Esophagus muscularis mucosa (tissue), 4 donors: ENCODE measurements at regions not wholly inside any gene's neighbourhood (a gene's known extent, or its start where the extent isn't known, plus 50 kb on each side); places are given as distances from the start of the nearest gene placed in this dataset.

ENCODE experiments used
- DNase-seq: peaks from one replicate; pipeline ENCODE4 v3.0.0-alpha.2; 2017; ENCODE audit errors: extremely low spot score
- H3K27ac ChIP-seq, 4 donors: fragments of 200-600 bp; sonication (generic); replicated peaks in 1 of 4; 1 replicate in 3 of 4; 2 replicates in 1 of 4; pipeline ENCODE4 v1.5.1; 2016 to 2019; ENCODE audit warnings: mild to moderate bottlenecking in 1 of 4
- H3K27me3 ChIP-seq, 4 donors: fragments of 200-600 bp; sonication (generic); one replicate each; pipeline versions ENCODE4 v1.5.1 to v1.6.0; 2016 to 2019
- H3K36me3 ChIP-seq, 4 donors: fragments of 200-600 bp; sonication (generic); one replicate each; pipeline ENCODE4 v1.5.1; 2016 to 2019
- H3K4me1 ChIP-seq, 4 donors: fragments of 200-600 bp; sonication (generic); one replicate each; pipeline ENCODE4 v1.5.1; 2016 to 2019
- H3K4me3 ChIP-seq, 4 donors: fragments of 200-600 bp; sonication (generic); 1 replicate in 2 of 4; 2 replicates in 2 of 4; pipeline ENCODE4 v1.5.1; 2016 to 2019; ENCODE audit warnings: mild to moderate bottlenecking in 4 of 4, moderate library complexity in 1 of 4
- H3K9me3 ChIP-seq, 4 donors: fragments of 200-600 bp; sonication (generic); 1 replicate in 3 of 4; 2 replicates in 1 of 4; pipeline ENCODE4 v1.5.1; 2016 to 2019
- EP300 ChIP-seq: sonication (generic); formaldehyde crosslinking; IDR thresholded peaks from one replicate; pipeline ENCODE4 v1.6.1; 2017; ENCODE audit warnings: antibody characterized with exemption
- POLR2A ChIP-seq: fragments of 450-650 bp; IDR thresholded peaks from one replicate; pipeline ENCODE4 v1.6.1; 2017; ENCODE audit warnings: antibody characterized with exemption, moderate library complexity, mild to moderate bottlenecking, low read depth
- POLR2AphosphoS5 ChIP-seq, 2 donors: sonication (generic); formaldehyde crosslinking; IDR thresholded peaks; one replicate each; pipeline ENCODE4 v1.6.1; 2017; ENCODE audit warnings: antibody characterized with exemption in 2 of 2
- WGBS: methylation state at CpG from one replicate; pipeline ENCODE4 v1.1.5; 2018; 5-methylcytosine and 5-hydroxymethylcytosine counted together
- intact Hi-C: fragments of 100-400 bp; cut with DNase I; formaldehyde crosslinking; loops from one replicate; pipeline ENCODE4 v1.15.1; 2023
- TF ChIP-seq, protein P1 (sequence below), 3 experiments: fragments of 200-600 bp in 2 of 3; fragments of 450-650 bp in 1 of 3; sonication (generic) in 2 of 3; IDR thresholded peaks; one replicate each; pipeline ENCODE4 v1.5.1; 2017 to 2019; ENCODE audit warnings: antibody characterized with exemption in 3 of 3, mild to moderate bottlenecking in 2 of 3, moderate library complexity in 1 of 3

DNA sequence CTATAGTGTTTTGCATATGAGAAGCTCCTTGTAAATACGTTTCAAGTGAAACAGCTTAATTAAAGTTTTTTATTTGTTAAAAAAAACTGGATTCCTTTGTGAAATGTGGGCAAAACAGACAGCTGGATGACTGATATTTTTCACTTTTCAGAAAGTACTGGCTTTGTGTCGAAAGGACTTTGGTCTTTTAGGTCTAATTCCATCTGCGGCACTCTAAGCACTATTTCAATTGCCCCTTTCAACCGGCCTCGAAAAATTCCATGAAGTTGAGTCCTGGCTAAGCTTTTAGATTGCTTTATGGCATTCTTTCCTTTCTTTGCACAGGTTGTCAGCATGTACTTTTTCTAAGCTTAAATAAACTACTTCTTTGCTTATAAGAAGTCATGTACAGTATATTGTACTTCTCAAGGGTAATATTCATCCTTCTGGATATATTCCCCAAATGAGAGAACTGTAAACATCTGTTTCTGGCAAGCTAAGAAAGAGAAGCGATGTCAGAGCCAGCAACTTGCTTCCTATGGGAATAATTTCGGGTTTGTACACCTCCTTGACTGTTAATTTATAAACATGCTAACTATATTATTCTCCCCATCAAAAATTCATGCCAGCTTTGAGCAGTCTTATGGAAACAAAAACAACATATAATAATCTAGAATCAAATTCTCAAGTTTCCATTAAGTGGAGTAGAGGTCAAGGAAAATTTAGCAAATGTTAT lies 611.3 kb downstream of the ETNK1 start:
- Histone ChIP-seq H3K4me1 (peaks cover 0 to 11% (median 8%) of the 10 kb centered on the region in 4 donors), H3K36me3 (no peaks in the 10 kb centered on the region), H3K27ac (no peak overlapping the region), H3K9me3 (no peaks in the 10 kb centered on the region), H3K4me3 (no peak overlapping the region), H3K27me3 (no peaks in the 10 kb centered on the region)
- DNase-seq: no peak
- WGBS: 42% methylated on average over 7 of the region's 7 CpGs
- TF ChIP-seq POLR2A (no peak), EP300 (no peak), POLR2AphosphoS5 (IDR thresholded peaks at IDR 0.05) (no peak)
- TF ChIP-seq, protein P1, sequence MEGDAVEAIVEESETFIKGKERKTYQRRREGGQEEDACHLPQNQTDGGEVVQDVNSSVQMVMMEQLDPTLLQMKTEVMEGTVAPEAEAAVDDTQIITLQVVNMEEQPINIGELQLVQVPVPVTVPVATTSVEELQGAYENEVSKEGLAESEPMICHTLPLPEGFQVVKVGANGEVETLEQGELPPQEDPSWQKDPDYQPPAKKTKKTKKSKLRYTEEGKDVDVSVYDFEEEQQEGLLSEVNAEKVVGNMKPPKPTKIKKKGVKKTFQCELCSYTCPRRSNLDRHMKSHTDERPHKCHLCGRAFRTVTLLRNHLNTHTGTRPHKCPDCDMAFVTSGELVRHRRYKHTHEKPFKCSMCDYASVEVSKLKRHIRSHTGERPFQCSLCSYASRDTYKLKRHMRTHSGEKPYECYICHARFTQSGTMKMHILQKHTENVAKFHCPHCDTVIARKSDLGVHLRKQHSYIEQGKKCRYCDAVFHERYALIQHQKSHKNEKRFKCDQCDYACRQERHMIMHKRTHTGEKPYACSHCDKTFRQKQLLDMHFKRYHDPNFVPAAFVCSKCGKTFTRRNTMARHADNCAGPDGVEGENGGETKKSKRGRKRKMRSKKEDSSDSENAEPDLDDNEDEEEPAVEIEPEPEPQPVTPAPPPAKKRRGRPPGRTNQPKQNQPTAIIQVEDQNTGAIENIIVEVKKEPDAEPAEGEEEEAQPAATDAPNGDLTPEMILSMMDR (IDR thresholded peaks at IDR 0.05): no peak
- intact Hi-C loops: no loop called here

- Histone ChIP-seq H3K4me3 (no peak overlapping the region), H3K9me3 (no peaks in the 10 kb centered on the region), H3K27ac (no peak overlapping the region), H3K36me3 (no peaks in the 10 kb centered on the region), H3K27me3 (no peaks in the 10 kb centered on the region), H3K4me1 (peaks cover 0 to 11% (median 8%) of the 10 kb centered on the region in 4 donors)
- intact Hi-C loops: no loop called here
- DNase-seq: no peak
- 94% methylated on average over 1 of the region's 1 CpG for WGBS
- TF ChIP-seq EP300: no peak
- TF ChIP-seq, protein P1 (IDR thresholded peaks at IDR 0.05): no peak
- no peak for TF ChIP-seq POLR2A
- no peak for TF ChIP-seq POLR2AphosphoS5 (IDR thresholded peaks at IDR 0.05)
These were observed 611.8 kb downstream of the ETNK1 start for GRCh38 chr12:23236811-23237210.

- Histone ChIP-seq H3K36me3 (no peaks in the 10 kb centered on the region), H3K9me3 (no peaks in the 10 kb centered on the region), H3K27ac (no peak overlapping the region), H3K4me3 (no peak overlapping the region), H3K4me1 (peaks cover 0 to 11% (median 8%) of the 10 kb centered on the region in 4 donors), H3K27me3 (no peaks in the 10 kb centered on the region)
- WGBS: 85% methylated on average over 3 of the region's 3 CpGs
- TF ChIP-seq POLR2A (no peak), EP300 (no peak), POLR2AphosphoS5 (IDR thresholded peaks at IDR 0.05) (no peak)
- TF ChIP-seq, protein P1 (IDR thresholded peaks at IDR 0.05): no peak
- intact Hi-C loops: no loop called here
- DNase-seq: no peak
These were observed 613.2 kb downstream of the ETNK1 start for GRCh38 chr12:23238190-23238589.

DNA sequence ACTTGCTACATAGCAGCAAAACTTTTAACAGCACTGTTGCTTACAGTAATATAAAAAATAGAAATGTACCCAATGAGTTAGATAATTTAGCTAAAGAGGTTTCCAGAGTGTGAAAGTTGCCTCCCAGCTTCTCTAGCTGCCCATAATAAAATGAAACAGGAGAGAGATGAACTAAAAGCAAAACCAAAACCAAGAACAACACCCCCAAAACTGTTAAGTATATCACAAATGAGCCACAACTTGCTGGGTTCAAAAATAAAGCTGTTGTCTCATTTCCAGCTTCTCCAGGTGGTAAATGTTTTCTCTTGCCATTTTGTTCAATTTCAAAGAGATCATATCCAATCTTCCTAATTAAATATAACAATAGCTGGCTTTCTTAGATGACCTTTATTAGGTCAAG lies 614.0 kb downstream of the ETNK1 start:
- no peak for DNase-seq
- no peaks in the 10 kb centered on the region for H3K9me3 ChIP-seq
- no peaks in the 10 kb centered on the region for H3K36me3 ChIP-seq
- H3K4me1 ChIP-seq: peaks cover 0 to 11% (median 8%) of the 10 kb centered on the region in 4 donors
- no peak overlapping the region for H3K27ac ChIP-seq
- H3K27me3 ChIP-seq: no peaks in the 10 kb centered on the region
- H3K4me3 ChIP-seq: no peak overlapping the region
- intact Hi-C loops: no loop called here
- TF ChIP-seq EP300: no peak
- no peak for TF ChIP-seq POLR2AphosphoS5 (IDR thresholded peaks at IDR 0.05)
- TF ChIP-seq, protein P1 (IDR thresholded peaks at IDR 0.05): no peak
- TF ChIP-seq POLR2A: no peak

DNA sequence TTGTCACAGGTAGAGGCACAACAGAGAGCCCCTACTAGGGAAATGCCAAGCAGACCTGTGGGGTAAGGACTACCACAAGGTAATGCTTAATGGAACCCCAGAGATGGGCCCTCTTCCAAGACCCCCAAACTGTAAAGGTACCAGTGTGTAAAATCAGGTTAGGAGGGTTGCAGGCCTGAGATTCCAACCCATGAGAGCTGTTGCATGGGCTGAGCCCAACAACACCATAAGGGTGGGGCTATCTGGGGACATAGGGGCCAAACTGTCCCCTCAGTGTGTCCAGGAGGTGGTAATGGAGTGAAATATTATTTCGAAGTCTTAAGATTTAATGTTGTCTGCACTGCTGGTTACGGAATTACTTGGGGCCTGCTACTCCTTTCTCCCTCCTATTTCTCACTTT lies 620.2 kb downstream of the ETNK1 start:
- 94% methylated on average over 2 of the region's 2 CpGs for WGBS
- Histone ChIP-seq H3K4me3 (no peak overlapping the region), H3K27me3 (no peaks in the 10 kb centered on the region), H3K27ac (no peak overlapping the region), H3K36me3 (no peaks in the 10 kb centered on the region), H3K4me1 (no peaks in the 10 kb centered on the region), H3K9me3 (no peaks in the 10 kb centered on the region)
- DNase-seq: no peak
- intact Hi-C loops: no loop called here
- no peak for TF ChIP-seq EP300
- no peak for TF ChIP-seq POLR2AphosphoS5 (IDR thresholded peaks at IDR 0.05)
- TF ChIP-seq POLR2A: no peak
- TF ChIP-seq, protein P1 (IDR thresholded peaks at IDR 0.05): no peak
